HG03159 (cell line): ENCODE measurements at regions not wholly inside any gene's neighbourhood (a gene's known extent, or its start where the extent isn't known, plus 50 kb on each side); places are given as distances from the start of the nearest gene placed in this dataset.

Experiments
- ATAC-seq: cut with Tn5 transposase; IDR thresholded peaks from one replicate; pipeline ENCODE4 v1.9.1; 2021; ENCODE audit warnings: mild to moderate bottlenecking, moderate library complexity; ENCODE audit not compliant: unreplicated experiment

- no peak for ATAC-seq
These were observed 759.0 kb upstream of the API5 start for GRCh38 chr11:42552786-42553185.

DNA sequence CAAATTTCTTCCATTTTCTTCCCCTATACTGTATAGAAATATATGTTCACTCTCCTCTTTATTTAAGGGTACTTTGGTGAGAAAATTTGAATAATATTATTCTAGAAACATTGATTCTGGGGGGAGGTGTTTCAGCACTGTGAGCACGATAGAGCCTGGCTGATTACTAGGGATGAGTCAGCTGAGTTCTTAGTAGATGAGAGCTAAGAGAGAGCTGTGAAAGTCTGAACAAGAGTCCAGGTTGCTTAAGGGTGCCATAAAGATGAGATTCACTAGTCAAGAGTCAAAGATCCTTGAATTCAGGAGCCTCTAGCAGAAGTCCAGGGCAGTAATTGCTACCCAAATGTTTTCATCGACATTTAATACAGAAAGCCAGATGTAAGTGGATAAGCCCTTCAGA, 756.6 kb upstream of the API5 start:
- no peak for ATAC-seq

GRCh38 chr11:42571131-42571877, 740.5 kb upstream of the API5 start:
- no peak for ATAC-seq

DNA sequence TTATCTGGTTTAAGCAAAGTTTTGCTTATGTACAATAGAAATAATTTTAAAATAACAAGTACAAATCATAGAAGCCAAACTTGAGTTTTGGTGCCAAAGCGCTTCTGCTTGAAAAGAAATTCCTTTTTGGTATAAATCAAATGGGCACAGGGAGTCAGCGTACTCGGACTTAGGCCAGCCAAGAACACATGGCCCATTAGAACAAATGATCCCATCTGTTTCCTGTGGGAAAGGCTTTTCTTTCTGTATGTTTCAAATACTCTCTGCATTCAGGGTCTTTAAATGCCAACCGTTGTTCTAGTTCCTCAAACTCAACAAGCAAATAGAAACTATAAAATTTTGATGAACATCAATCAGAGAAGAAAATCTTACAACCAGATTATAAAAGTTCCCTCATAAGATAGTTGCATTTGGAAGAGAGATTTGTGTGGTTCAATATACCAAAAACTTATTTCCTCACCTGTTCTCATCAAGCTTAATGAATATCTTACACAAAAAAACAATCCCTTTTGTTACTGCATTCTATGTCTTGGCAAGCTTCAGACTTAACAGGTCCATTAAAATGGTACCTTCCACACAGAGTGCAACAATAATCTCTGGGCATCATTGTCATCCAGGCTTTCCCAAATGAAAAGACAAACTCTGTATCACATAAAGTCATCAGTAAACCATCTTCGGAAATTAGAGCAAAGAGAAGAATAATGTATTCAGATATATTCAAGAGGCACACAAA, 739.8 kb upstream of the API5 start:
- no peak for ATAC-seq

DNA sequence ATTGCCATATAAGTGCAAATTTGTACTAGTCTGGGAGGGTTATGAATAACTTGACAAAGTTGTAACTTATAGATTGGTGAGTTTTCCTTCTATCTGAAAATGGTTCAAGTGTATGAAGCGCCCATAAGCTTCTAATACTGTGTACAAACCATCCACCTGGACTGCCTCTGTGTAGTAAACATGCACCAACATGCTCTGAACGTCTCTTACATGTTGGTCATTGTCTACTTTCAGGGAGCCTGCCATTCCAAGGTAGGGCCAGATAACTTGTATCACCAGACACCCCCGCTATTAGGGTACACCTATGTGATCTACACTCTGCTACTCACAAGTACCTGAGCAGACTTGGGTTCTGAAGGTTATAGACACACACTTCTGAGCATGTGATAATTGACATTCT, 735.5 kb upstream of the API5 start:
- no peak for ATAC-seq

DNA sequence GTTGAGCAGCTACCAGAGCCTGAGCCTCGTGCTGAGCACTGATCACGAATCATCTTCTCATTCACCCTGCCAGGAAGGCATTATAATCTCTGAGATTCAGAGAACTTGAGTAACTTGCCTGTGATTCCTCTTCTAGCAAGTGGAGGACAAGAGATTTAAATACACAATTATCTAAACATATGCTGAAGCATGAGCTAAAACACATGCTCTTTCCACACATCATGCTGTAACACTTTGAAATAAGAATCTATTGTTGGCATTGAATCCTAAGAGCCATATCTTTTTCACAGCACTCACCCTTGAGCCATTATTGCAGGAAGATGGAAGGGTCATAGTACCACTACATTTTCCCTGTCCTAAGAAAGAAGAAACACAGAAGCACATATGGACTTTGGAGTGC, 722.5 kb upstream of the API5 start:
- no peak for ATAC-seq

- ATAC-seq: no peak
These were observed 720.0 kb upstream of the API5 start for GRCh38 chr11:42591841-42592240.

GRCh38 chr11:42593441-42593840, 718.4 kb upstream of the API5 start:
- ATAC-seq: no peak

GRCh38 chr11:42595876-42596275, 715.9 kb upstream of the API5 start:
- ATAC-seq: no peak

DNA sequence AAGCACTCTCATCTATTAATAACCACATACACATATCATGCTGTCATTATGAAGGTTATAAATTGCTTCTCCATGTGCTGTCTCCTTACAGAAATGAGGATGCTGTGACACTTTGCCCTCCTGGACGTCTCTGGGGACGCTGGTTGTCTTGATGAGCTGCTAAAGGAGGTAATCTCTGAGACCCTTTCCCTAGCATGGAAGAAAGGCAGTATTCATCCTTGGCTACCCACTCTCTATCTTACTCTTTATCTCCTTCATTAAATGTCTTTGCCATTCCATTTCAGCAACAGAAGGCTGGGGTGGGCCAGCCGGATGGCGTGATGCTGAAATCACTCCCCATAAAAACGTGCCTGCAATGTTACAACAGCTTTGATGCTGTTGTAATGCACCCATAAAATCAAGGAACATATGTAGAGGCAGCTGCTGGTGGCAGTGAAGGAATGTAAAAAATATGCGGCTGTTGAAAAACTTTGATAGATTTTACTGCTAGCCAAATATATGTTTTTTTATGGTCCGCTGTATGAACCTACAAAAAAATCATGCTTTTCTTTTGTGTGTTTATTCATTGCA, 715.1 kb upstream of the API5 start:
- ATAC-seq: no peak

DNA sequence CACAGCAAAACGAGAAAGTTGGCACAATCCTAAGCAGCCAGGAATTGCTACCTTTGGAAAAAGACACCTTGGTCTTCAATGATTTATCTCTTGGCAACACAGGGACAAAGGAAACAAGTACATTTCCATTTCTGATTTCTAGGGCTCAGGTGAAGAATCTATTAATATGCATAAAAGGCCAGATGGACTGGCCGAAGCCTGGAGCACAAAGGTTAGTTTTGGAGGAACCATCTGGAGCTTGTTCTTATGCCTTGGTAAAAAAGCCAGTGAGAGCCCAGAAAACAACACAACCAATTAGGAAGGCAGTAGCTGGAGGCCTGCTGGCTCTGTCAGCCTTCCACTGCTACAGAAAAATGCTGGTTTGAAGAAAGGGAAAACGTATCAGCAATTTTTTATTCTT, 713.5 kb upstream of the API5 start:
- no peak for ATAC-seq

- no peak for ATAC-seq
These were observed 691.0 kb upstream of the API5 start for GRCh38 chr11:42620796-42621195.

DNA sequence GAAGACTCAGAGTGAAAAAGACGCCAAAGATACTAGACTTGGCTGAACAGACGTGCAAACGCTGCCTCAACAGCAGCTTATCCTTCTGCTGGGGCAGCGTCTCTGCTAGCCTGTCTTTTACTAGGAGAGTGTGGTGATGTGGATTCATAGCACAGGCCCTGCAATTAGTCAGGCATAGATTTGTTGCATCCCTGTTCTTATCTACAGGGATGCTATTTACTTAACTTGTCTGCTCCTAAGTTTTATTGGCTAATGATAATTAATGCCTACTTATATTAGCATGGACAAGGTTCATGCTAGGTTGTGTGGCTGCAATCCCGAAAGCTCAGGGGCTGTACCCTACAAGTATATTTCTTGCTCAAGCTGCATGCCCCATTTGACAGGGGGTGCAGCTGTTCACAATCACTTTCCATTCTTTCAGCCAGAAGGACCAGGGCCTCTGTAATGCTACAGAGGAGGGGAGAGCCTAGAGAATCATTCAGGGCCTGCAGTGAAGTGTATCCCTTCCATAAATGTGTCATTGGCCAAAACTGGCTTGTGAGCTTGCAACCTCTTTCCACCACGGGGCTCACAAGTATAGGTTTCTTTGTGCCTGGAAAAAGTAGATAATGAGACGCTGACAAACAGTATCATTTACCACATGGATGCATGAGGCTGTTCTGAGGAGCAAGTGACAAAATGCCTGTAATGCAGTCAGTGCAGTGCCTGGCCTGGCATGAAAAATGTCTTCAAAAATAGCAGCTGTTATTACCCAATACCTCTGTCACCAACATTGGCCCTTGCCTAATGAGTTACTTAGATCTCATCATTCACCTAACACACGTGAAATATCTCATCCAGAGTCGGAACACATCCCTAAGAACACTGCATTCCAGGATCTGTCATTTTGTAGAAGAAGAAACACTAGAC, 685.8 kb upstream of the API5 start:
- ATAC-seq: no peak

DNA sequence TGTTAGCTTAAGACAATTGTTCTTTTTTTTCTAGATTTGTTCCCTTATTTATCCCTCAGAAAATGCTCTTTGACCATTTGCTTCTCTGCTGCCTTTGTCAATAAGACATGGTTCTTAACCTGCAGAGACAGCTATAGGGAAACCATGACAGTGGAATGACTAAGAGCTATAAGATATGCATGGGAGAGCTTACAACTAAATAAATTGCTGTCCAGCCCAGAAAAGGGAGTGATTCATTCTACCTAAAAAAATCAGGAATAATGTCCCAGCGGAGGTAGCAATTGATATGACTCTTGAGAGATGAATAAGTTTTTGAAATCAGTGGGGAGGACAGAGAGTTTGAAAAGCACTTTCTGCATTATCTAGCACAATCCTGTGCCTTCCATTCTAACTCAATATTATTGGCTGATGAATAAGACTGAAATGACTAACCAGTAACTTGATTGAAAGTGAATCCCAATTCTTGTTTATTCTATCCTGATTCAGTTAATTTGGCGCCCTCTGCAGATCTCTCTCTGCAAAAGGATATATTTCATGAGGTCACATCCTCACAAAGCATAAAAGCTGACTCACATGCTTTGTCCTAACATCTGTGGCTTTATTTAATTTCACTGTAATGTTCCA, 680.5 kb upstream of the API5 start:
- ATAC-seq: no peak

DNA sequence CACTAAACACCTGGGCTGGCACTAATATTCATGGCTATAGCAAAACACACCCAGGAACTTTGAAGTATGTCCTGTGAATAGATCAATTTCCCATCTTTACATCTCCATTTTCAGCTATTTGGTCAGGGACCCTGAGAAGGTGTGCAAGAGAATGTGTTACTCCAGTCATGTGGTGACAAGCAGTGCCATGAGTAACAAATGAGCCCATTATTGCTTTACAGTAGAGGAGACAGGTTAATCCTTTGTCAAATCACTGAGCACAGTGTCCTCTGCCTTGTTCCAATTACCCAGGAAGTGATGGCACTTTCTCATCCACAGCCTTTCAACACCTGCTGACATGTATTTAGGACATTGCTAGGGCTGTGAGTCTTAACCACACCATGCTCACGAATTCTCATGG, 664.8 kb upstream of the API5 start:
- ATAC-seq: no peak

DNA sequence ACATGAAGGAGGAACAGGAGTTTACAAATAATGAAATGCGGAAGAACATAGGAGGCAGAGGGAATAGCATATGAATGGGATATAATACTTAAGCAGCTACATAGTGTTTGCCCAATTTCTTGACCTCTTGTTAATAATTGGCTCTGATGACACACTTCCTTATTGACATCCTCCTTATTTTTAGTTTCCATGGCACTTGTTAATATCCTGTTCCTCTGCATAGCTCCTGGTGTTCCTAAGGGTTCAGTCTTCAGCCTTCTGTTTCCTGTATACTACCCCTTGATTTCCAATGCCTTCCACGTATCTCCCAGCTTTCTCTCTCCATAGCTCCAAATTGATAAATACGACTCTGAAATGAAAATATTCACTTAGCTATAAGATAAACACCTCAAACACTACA, 663.8 kb upstream of the API5 start:
- no peak for ATAC-seq

DNA sequence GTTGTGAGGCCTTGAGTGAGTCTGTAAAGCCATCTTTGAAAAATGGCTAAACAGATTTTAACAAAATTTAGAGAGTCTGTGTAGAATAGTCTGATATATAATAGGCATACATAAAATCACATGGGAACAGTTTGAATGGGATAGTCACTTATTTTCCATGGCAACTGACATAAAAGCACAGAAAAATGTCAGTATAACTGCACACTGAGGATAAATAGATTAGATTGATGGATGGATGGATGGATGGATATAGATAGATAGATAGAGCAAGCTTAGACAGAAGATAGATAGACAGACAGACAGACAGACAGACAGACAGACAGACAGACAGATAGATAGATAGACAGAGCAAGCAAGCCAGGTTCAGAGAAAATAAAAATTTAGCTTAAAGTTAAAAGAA, 660.2 kb upstream of the API5 start:
- no peak for ATAC-seq

- ATAC-seq: no peak
These were observed 654.6 kb upstream of the API5 start for GRCh38 chr11:42657169-42657568.

DNA sequence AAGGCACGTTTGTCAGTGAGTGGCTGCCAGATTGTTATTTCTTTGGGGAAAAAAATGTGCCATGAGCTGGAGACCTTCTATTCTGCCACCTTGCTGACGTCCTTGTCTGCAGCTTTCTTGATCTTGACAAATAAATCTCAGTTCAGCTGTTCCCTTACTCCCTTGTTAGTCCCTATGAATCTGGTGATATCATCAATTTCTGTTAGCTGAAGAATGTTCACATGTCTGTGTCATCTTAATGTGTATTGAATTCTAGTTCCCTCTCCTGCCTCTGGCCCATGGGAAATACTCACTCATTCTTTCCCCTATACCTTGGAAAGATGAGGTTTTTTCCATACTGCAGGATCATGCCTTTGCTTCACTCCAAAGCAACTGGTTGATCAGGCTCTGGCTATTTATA, 649.9 kb upstream of the API5 start:
- ATAC-seq: no peak

- no peak for ATAC-seq
These were observed 642.4 kb upstream of the API5 start for GRCh38 chr11:42669248-42669976.
